Testis (tissue), 2 donors: ENCODE measurements at regions not wholly inside any gene's neighbourhood (a gene's known extent, or its start where the extent isn't known, plus 50 kb on each side); places are given as distances from the start of the nearest gene placed in this dataset.
"Not testable (repeated sequence)": the region's sequence is repeated elsewhere in the genome, so short reads cannot be mapped to it uniquely, and the experiment has no call there.

ENCODE experiments used
- POLR2A ChIP-seq: fragments of 450-650 bp; IDR thresholded peaks from one replicate; pipeline ENCODE4 v1.6.1; 2017; ENCODE audit warnings: antibody characterized with exemption, mild to moderate bottlenecking, moderate library complexity
- TF ChIP-seq, protein P1 (sequence below), 3 experiments: fragments of 450-650 bp in 2 of 3; fragments of 200-600 bp in 1 of 3; sonication (generic) in 1 of 3; IDR thresholded peaks; one replicate each; pipeline ENCODE4 v1.5.1; 2016 to 2019; ENCODE audit warnings: antibody characterized with exemption in 3 of 3, mild to moderate bottlenecking in 2 of 3, moderate library complexity in 1 of 3

DNA sequence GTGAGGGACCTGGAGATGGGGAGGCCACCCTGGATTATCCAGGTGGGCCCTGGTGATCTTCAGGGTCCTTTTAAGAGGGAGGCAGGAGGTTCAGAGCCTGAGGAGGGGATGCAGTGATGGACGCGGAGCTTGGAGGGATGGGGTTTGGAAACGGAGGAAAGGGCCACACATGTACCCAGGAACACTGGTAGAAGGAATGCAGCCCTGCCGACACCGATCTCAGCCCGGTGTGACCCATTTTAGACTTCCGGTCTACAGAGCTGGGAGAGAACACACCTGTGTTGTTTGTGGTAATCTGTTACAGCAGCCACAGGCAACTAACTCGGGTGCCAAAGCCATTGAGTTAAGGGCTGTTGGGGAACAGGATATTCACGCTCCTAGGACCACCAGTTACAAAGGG, 345.2 kb downstream of the CNTNAP3B start:
- TF ChIP-seq, protein P1, sequence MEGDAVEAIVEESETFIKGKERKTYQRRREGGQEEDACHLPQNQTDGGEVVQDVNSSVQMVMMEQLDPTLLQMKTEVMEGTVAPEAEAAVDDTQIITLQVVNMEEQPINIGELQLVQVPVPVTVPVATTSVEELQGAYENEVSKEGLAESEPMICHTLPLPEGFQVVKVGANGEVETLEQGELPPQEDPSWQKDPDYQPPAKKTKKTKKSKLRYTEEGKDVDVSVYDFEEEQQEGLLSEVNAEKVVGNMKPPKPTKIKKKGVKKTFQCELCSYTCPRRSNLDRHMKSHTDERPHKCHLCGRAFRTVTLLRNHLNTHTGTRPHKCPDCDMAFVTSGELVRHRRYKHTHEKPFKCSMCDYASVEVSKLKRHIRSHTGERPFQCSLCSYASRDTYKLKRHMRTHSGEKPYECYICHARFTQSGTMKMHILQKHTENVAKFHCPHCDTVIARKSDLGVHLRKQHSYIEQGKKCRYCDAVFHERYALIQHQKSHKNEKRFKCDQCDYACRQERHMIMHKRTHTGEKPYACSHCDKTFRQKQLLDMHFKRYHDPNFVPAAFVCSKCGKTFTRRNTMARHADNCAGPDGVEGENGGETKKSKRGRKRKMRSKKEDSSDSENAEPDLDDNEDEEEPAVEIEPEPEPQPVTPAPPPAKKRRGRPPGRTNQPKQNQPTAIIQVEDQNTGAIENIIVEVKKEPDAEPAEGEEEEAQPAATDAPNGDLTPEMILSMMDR (IDR thresholded peaks at IDR 0.05) = not testable (repeated sequence)
- TF ChIP-seq POLR2A = not testable (repeated sequence)
